Karpas-422 (cell line): ENCODE measurements at regions not wholly inside any gene's neighbourhood (a gene's known extent, or its start where the extent isn't known, plus 50 kb on each side); places are given as distances from the start of the nearest gene placed in this dataset.

Source experiments
- DNase-seq: peaks from one replicate; pipeline ENCODE4 v3.0.0-alpha.2; 2015
- H2AFZ ChIP-seq: fragments of 200-600 bp; sonication (generic); 2 replicates; pipeline ENCODE4 v1.6.1; 2014; ENCODE audit warnings: antibody characterized with exemption, low read length, mixed read lengths
- H3K27ac ChIP-seq: fragments of 200-600 bp; sonication (generic); 2 replicates; pipeline ENCODE4 v1.5.1; 2014; ENCODE audit warnings: mild to moderate bottlenecking, low read length, moderate library complexity
- H3K27me3 ChIP-seq: fragments of 200-600 bp; sonication (generic); 2 replicates; pipeline ENCODE4 v1.6.1; 2014; ENCODE audit warnings: low read length, mixed read lengths
- H3K36me3 ChIP-seq: fragments of 200-600 bp; sonication (generic); 2 replicates; pipeline ENCODE4 v1.6.1; 2014; ENCODE audit warnings: low read length, mixed read lengths; ENCODE audit not compliant: insufficient read depth
- H3K4me1 ChIP-seq: fragments of 200-600 bp; sonication (generic); 2 replicates; pipeline ENCODE4 v1.6.1; 2014; ENCODE audit warnings: mild to moderate bottlenecking, low read length, mixed read lengths
- H3K4me2 ChIP-seq: fragments of 200-600 bp; sonication (generic); 2 replicates; pipeline ENCODE4 v1.6.1; 2014; ENCODE audit warnings: low read length, low read depth, mild to moderate bottlenecking; ENCODE audit not compliant: poor library complexity, severe bottlenecking
- H3K4me3 ChIP-seq: fragments of 200-600 bp; sonication (generic); 2 replicates; pipeline ENCODE4 v1.5.1; 2014; ENCODE audit warnings: mild to moderate bottlenecking, antibody characterized with exemption, low read length, mixed read lengths
- H3K79me2 ChIP-seq: fragments of 200-600 bp; sonication (generic); 2 replicates; pipeline ENCODE4 v1.6.1; 2014; ENCODE audit warnings: mild to moderate bottlenecking, low read length, mixed read lengths
- H3K9ac ChIP-seq: fragments of 200-600 bp; sonication (generic); 2 replicates; pipeline ENCODE4 v1.6.0; 2014; ENCODE audit warnings: low read length
- H3K9me2 ChIP-seq: fragments of 200-600 bp; sonication (generic), shearing (Covaris generic); replicated peaks from 2 replicates; pipeline ENCODE4 v1.6.0; 2014; ENCODE audit warnings: mild to moderate bottlenecking, low read length, moderate library complexity; ENCODE audit not compliant: insufficient read depth
- H3K9me3 ChIP-seq: fragments of 300-700, 200-600 bp; sonication (generic); 2 replicates; pipeline ENCODE4 v1.6.1; 2014; ENCODE audit warnings: low read length, mixed read lengths
- H4K20me1 ChIP-seq: fragments of 200-600 bp; sonication (generic); 2 replicates; pipeline ENCODE4 v1.6.1; 2014; ENCODE audit warnings: mild to moderate bottlenecking, antibody characterized with exemption, low read length, low read depth; ENCODE audit not compliant: insufficient read depth

DNA sequence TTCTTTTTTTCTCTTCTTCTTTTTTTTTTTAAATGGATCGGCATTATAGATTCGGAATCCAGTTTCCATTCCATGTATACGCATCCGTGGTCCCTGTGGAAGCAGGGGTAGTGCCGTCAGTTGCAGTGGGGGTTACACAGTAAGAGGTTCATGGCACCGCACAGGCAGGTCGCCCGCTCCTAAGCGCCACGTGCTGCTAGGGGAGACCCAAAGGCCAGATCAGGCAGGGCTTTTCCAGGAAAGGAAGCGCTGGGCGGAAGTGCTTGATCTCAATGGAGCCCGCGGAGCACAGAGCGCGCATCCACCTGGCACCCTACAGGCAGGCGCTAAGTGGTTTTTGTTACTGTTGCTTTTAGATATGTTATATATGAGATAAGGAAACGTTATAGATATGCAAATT is 174.8 kb upstream of the OR13F1 start:
- Histone ChIP-seq H3K36me3 (no peaks in the 10 kb centered on the region), H3K9me3 (peaks cover under 1% of the 10 kb centered on the region; the same call in 1 of the 2 replicates), H3K4me1 (no peaks in the 10 kb centered on the region), H3K27ac (no peak overlapping the region), H3K4me3 (no peak overlapping the region), H3K79me2 (no peaks in the 10 kb centered on the region), H3K27me3 (no peaks in the 10 kb centered on the region), H4K20me1 (no peaks in the 10 kb centered on the region), H3K4me2 (no peak overlapping the region), H3K9ac (no peak overlapping the region), H3K9me2 (no peaks in the 10 kb centered on the region; the same call in 1 of the 2 replicates), H2AFZ (no peak overlapping the region)
- no peak for DNase-seq

DNA sequence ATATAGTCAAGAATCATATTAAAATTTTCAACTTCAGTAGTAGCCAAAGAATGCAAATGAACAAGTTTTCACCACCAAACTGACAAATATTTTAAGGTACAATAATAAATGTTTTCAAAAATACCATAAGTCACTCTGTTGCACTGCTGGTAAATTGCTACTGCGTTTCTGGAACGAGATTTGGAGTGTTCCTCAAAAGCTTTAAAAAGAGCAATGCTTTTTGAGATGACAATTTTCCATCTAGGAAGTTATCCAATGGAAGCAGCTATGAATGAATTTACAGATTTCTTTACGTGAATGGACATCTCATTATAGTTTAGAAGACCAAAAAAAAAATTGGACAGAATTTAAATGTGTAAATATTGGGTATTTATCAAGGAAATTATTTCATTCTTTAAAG is 173.2 kb upstream of the OR13F1 start:
- DNase-seq = no peak
- Histone ChIP-seq H3K9me2 (no peaks in the 10 kb centered on the region; the same call in none of the 2 replicates), H4K20me1 (no peaks in the 10 kb centered on the region), H3K36me3 (no peaks in the 10 kb centered on the region), H2AFZ (no peak overlapping the region), H3K9me3 (peaks cover 2% of the 10 kb centered on the region; the same call in 1 of the 2 replicates), H3K4me1 (no peaks in the 10 kb centered on the region), H3K4me3 (no peak overlapping the region), H3K27ac (no peak overlapping the region), H3K9ac (no peak overlapping the region), H3K79me2 (no peaks in the 10 kb centered on the region), H3K4me2 (no peak overlapping the region), H3K27me3 (peaks cover 3% of the 10 kb centered on the region; the same call in 1 of the 2 replicates)

GRCh38 chr9:104334549-104334948 is 169.5 kb upstream of the OR13F1 start:
- H2AFZ ChIP-seq = no peak overlapping the region
- no peak overlapping the region for H3K4me2 ChIP-seq
- no peaks in the 10 kb centered on the region; the same call in 1 of the 2 replicates for H3K9me2 ChIP-seq
- H3K4me3 ChIP-seq = no peak overlapping the region
- peaks cover 3% of the 10 kb centered on the region; the same call in 1 of the 2 replicates for H3K27me3 ChIP-seq
- no peak overlapping the region for H3K9ac ChIP-seq
- peaks cover 2% of the 10 kb centered on the region; the same call in 1 of the 2 replicates for H3K9me3 ChIP-seq
- H3K27ac ChIP-seq = no peak overlapping the region
- no peaks in the 10 kb centered on the region for H4K20me1 ChIP-seq
- no peaks in the 10 kb centered on the region for H3K36me3 ChIP-seq
- H3K79me2 ChIP-seq = no peaks in the 10 kb centered on the region
- no peaks in the 10 kb centered on the region for H3K4me1 ChIP-seq
- DNase-seq = no peak

- no peak for DNase-seq
- no peaks in the 10 kb centered on the region for H3K79me2 ChIP-seq
- H3K4me1 ChIP-seq = no peaks in the 10 kb centered on the region
- no peaks in the 10 kb centered on the region; the same call in 1 of the 2 replicates for H3K9me3 ChIP-seq
- no peaks in the 10 kb centered on the region; the same call in 1 of the 2 replicates for H3K9me2 ChIP-seq
- no peak overlapping the region for H3K4me3 ChIP-seq
- no peak overlapping the region for H3K4me2 ChIP-seq
- H4K20me1 ChIP-seq = no peaks in the 10 kb centered on the region
- H2AFZ ChIP-seq = no peak overlapping the region
- no peak overlapping the region for H3K27ac ChIP-seq
- H3K27me3 ChIP-seq = no peaks in the 10 kb centered on the region
- no peak overlapping the region for H3K9ac ChIP-seq
- H3K36me3 ChIP-seq = no peaks in the 10 kb centered on the region
Measured at GRCh38 chr9:104339692-104340091, 164.4 kb upstream of the OR13F1 start.

GRCh38 chr9:104342552-104342951 is 161.5 kb upstream of the OR13F1 start:
- H4K20me1 ChIP-seq = no peaks in the 10 kb centered on the region
- no peaks in the 10 kb centered on the region for H3K79me2 ChIP-seq
- H3K4me2 ChIP-seq = no peak overlapping the region
- no peak overlapping the region for H3K9ac ChIP-seq
- H3K27ac ChIP-seq = no peak overlapping the region
- H3K27me3 ChIP-seq = no peaks in the 10 kb centered on the region
- no peaks in the 10 kb centered on the region for H3K36me3 ChIP-seq
- no peaks in the 10 kb centered on the region for H3K9me2 ChIP-seq
- no peak overlapping the region for H2AFZ ChIP-seq
- no peak overlapping the region for H3K4me3 ChIP-seq
- no peaks in the 10 kb centered on the region for H3K9me3 ChIP-seq
- H3K4me1 ChIP-seq = no peaks in the 10 kb centered on the region
- no peak for DNase-seq

DNA sequence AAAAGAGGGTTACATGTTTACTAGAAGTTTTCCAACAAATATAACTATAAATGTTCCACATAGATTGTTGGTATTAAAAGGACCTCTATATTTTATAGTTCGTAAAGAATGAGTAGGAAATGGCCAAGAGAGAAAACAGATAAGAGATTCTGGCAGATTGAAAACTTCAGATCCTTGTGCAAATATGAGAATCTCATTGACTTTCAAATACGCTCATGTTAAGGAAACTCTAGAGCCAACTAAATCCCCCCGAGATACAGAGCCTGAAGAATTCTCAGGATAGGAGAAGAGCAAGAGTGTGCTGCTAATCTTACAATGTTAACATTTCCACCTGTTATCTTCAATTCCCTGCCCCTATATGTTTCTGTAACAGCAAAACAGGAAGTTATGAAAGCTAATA is 159.0 kb upstream of the OR13F1 start:
- Histone ChIP-seq H3K27me3 (no peaks in the 10 kb centered on the region), H3K4me2 (no peak overlapping the region), H3K79me2 (no peaks in the 10 kb centered on the region), H4K20me1 (no peaks in the 10 kb centered on the region), H3K27ac (no peak overlapping the region), H3K9me2 (no peaks in the 10 kb centered on the region), H2AFZ (no peak overlapping the region), H3K9ac (no peak overlapping the region), H3K4me1 (no peaks in the 10 kb centered on the region), H3K9me3 (no peaks in the 10 kb centered on the region), H3K36me3 (no peaks in the 10 kb centered on the region), H3K4me3 (no peak overlapping the region)
- DNase-seq = no peak

DNA sequence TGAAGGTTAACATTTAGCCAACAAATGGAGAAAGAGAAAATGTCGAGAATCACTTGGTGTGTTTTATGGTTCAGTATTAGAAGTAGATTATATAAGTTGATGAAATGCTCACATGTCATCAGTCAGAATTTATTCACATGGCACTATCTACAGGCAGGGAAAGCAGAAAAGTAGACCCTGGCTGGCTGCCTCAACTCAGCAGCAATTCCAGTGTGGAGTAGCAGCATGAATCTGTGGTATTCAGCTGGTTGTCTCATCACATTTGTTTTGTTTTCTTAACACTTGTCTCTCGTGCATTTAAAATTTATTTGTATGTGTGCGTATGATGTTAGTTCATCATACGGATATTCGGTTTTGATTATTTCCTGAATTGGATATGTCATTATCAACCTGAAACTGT is 153.5 kb upstream of the OR13F1 start:
- Histone ChIP-seq H3K4me1 (no peaks in the 10 kb centered on the region), H2AFZ (no peak overlapping the region), H3K79me2 (no peaks in the 10 kb centered on the region), H3K27ac (no peak overlapping the region), H3K4me3 (no peak overlapping the region), H3K9me3 (no peaks in the 10 kb centered on the region), H3K9me2 (no peaks in the 10 kb centered on the region), H4K20me1 (no peaks in the 10 kb centered on the region), H3K9ac (no peak overlapping the region), H3K4me2 (no peak overlapping the region), H3K27me3 (no peaks in the 10 kb centered on the region), H3K36me3 (no peaks in the 10 kb centered on the region)
- no peak for DNase-seq

DNA sequence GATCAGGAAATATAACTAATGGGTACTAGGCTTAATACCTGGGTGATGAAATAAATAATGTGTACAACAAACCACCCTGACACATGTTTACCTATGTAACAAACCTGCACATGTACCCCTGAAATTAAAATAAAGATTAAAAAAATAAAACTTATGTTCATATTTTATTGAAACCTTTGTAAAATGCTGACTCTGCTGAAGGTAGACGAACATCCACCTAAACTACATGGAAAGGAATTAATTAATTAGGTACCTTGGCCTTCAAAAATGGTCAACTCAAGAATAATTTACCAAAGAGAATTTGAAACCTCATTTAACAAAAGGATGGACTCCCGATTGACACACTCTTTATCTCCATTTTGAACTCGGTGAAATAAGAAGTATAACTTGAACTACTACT is 152.3 kb upstream of the OR13F1 start:
- no peaks in the 10 kb centered on the region for H3K9me2 ChIP-seq
- no peaks in the 10 kb centered on the region for H3K79me2 ChIP-seq
- no peaks in the 10 kb centered on the region for H3K27me3 ChIP-seq
- H2AFZ ChIP-seq = no peak overlapping the region
- no peak overlapping the region for H3K4me3 ChIP-seq
- H4K20me1 ChIP-seq = no peaks in the 10 kb centered on the region
- no peak overlapping the region for H3K9ac ChIP-seq
- H3K9me3 ChIP-seq = no peaks in the 10 kb centered on the region
- H3K27ac ChIP-seq = no peak overlapping the region
- H3K36me3 ChIP-seq = no peaks in the 10 kb centered on the region
- H3K4me2 ChIP-seq = no peak overlapping the region
- DNase-seq = no peak
- H3K4me1 ChIP-seq = no peaks in the 10 kb centered on the region

GRCh38 chr9:104361207-104361606 is 142.9 kb upstream of the OR13F1 start:
- Histone ChIP-seq H3K9me3 (no peaks in the 10 kb centered on the region), H3K36me3 (no peaks in the 10 kb centered on the region), H3K9ac (no peak overlapping the region), H3K27ac (no peak overlapping the region), H3K4me3 (no peak overlapping the region), H2AFZ (no peak overlapping the region), H3K79me2 (no peaks in the 10 kb centered on the region), H4K20me1 (no peaks in the 10 kb centered on the region), H3K27me3 (no peaks in the 10 kb centered on the region), H3K9me2 (no peaks in the 10 kb centered on the region), H3K4me2 (no peak overlapping the region), H3K4me1 (no peaks in the 10 kb centered on the region)
- DNase-seq = no peak
